HG02970 (cell line): ENCODE measurements at regions not wholly inside any gene's neighbourhood (a gene's known extent, or its start where the extent isn't known, plus 50 kb on each side); places are given as distances from the start of the nearest gene placed in this dataset.
"Not testable (repeated sequence)": the region's sequence is repeated elsewhere in the genome, so short reads cannot be mapped to it uniquely, and the experiment has no call there.

Experiments
- ATAC-seq: cut with Tn5 transposase; IDR thresholded peaks from one replicate; pipeline ENCODE4 v1.9.1; 2021; ENCODE audit warnings: mild to moderate bottlenecking, moderate library complexity, moderate number of reproducible peaks; ENCODE audit not compliant: unreplicated experiment, low FRiP score

- no peak for ATAC-seq
Measured at GRCh38 chr16:17566656-17567450, 96.1 kb upstream of the XYLT1 start.

- no peak for ATAC-seq
Measured at GRCh38 chr16:17566075-17566474, 95.3 kb upstream of the XYLT1 start.

- no peak for ATAC-seq
Measured at GRCh38 chr16:17565605-17566004, 94.8 kb upstream of the XYLT1 start.

- ATAC-seq, result no peak
Measured at GRCh38 chr16:17564856-17565255, 94.1 kb upstream of the XYLT1 start.

- no peak for ATAC-seq
Measured at GRCh38 chr16:17563323-17564091, 92.7 kb upstream of the XYLT1 start.

GRCh38 chr16:17561056-17561455 lies 90.3 kb upstream of the XYLT1 start:
- no peak for ATAC-seq

GRCh38 chr16:17560548-17560947 lies 89.8 kb upstream of the XYLT1 start:
- ATAC-seq, result no peak

GRCh38 chr16:17559394-17559793 lies 88.6 kb upstream of the XYLT1 start:
- ATAC-seq, result no peak

- no peak for ATAC-seq
Measured at GRCh38 chr16:17557949-17558348, 87.2 kb upstream of the XYLT1 start.

GRCh38 chr16:17557480-17557879 lies 86.7 kb upstream of the XYLT1 start:
- ATAC-seq, result no peak

- ATAC-seq, result no peak
Measured at GRCh38 chr16:17556276-17557052, 85.7 kb upstream of the XYLT1 start.

GRCh38 chr16:17555176-17555575 lies 84.4 kb upstream of the XYLT1 start:
- no peak for ATAC-seq

GRCh38 chr16:17552351-17552750 lies 81.6 kb upstream of the XYLT1 start:
- ATAC-seq, result no peak

GRCh38 chr16:17551682-17552081 lies 80.9 kb upstream of the XYLT1 start:
- ATAC-seq, result not testable (repeated sequence)

- ATAC-seq, result no peak
Measured at GRCh38 chr16:17548825-17549224, 78.1 kb upstream of the XYLT1 start.

GRCh38 chr16:17544785-17545184 lies 74.0 kb upstream of the XYLT1 start:
- no peak for ATAC-seq

GRCh38 chr16:17544304-17544703 lies 73.5 kb upstream of the XYLT1 start:
- ATAC-seq, result no peak

- ATAC-seq, result no peak
Measured at GRCh38 chr16:17543073-17543472, 72.3 kb upstream of the XYLT1 start.

- ATAC-seq, result no peak
Measured at GRCh38 chr16:17541324-17541723, 70.6 kb upstream of the XYLT1 start.

GRCh38 chr16:17538927-17539326 lies 68.2 kb upstream of the XYLT1 start:
- no peak for ATAC-seq

GRCh38 chr16:17532338-17532995 lies 61.7 kb upstream of the XYLT1 start:
- no peak for ATAC-seq
